NCI-H128 (cell line): ENCODE measurements at regions not wholly inside any gene's neighbourhood (a gene's known extent, or its start where the extent isn't known, plus 50 kb on each side); places are given as distances from the start of the nearest gene placed in this dataset.

Experiments used
- DNase-seq: peaks from one replicate; lab custom pipeline; 2025; ENCODE audit not compliant: unreplicated experiment; lab: John Stamatoyannopoulos, UW

- DNase-seq, result no peak
These were observed 392.3 kb upstream of the ZNF717 start for GRCh38 chr3:76177610-76178009.

- no peak for DNase-seq
These were observed 393.1 kb upstream of the ZNF717 start for GRCh38 chr3:76178412-76178811.

GRCh38 chr3:76181213-76181612, 395.9 kb upstream of the ZNF717 start:
- no peak for DNase-seq

- DNase-seq, result no peak
These were observed 412.7 kb upstream of the ZNF717 start for GRCh38 chr3:76198086-76198485.

- no peak for DNase-seq
These were observed 414.0 kb upstream of the ZNF717 start for GRCh38 chr3:76199382-76199781.

- no peak for DNase-seq
These were observed 418.2 kb upstream of the ZNF717 start for GRCh38 chr3:76203578-76203977.

- DNase-seq, result no peak
These were observed 421.0 kb upstream of the ZNF717 start for GRCh38 chr3:76206346-76206745.

GRCh38 chr3:76212679-76213078, 427.3 kb upstream of the ZNF717 start:
- no peak for DNase-seq

- no peak for DNase-seq
These were observed 436.9 kb upstream of the ZNF717 start for GRCh38 chr3:76222201-76222600.

- DNase-seq, result no peak
These were observed 445.9 kb upstream of the ZNF717 start for GRCh38 chr3:76231258-76231657.

- DNase-seq, result no peak
These were observed 457.8 kb upstream of the ZNF717 start for GRCh38 chr3:76242886-76243753.

- no peak for DNase-seq
These were observed 459.7 kb upstream of the ZNF717 start for GRCh38 chr3:76245073-76245472.

GRCh38 chr3:76245622-76246021, 460.3 kb upstream of the ZNF717 start:
- DNase-seq, result no peak

- DNase-seq, result no peak
These were observed 479.1 kb upstream of the ZNF717 start for GRCh38 chr3:76264496-76264895.

- no peak for DNase-seq
These were observed 479.6 kb upstream of the ZNF717 start for GRCh38 chr3:76264911-76265310.

- no peak for DNase-seq
These were observed 481.2 kb upstream of the ZNF717 start for GRCh38 chr3:76266511-76266910.

GRCh38 chr3:76267851-76268380, 482.6 kb upstream of the ZNF717 start:
- DNase-seq, result no peak

- no peak for DNase-seq
These were observed 508.5 kb upstream of the ZNF717 start for GRCh38 chr3:76293856-76294255.

- DNase-seq, result no peak
These were observed 515.4 kb upstream of the ZNF717 start for GRCh38 chr3:76300746-76301145.

GRCh38 chr3:76307556-76307955, 522.2 kb upstream of the ZNF717 start:
- no peak for DNase-seq

- no peak for DNase-seq
These were observed 523.2 kb upstream of the ZNF717 start for GRCh38 chr3:76308541-76308940.

GRCh38 chr3:76310089-76310488, 524.7 kb upstream of the ZNF717 start:
- no peak for DNase-seq

GRCh38 chr3:76310667-76311066, 525.3 kb upstream of the ZNF717 start:
- DNase-seq, result no peak
